ENCODE measurements at regions not wholly inside any gene's neighbourhood (a gene's known extent, or its start where the extent isn't known, plus 50 kb on each side); places are given as distances from the start of the nearest gene placed in this dataset.
"Not testable (repeated sequence)": the region's sequence is repeated elsewhere in the genome, so short reads cannot be mapped to it uniquely, and the experiment has no call there.

- DNase-seq, result no peak
Measured at GRCh38 chr2:118443596-118443995, 355.3 kb downstream of the INSIG2 start.

- no peak for DNase-seq
Measured at GRCh38 chr2:118442996-118443553, 354.8 kb downstream of the INSIG2 start.

- no peak for DNase-seq
Measured at GRCh38 chr2:118442046-118442445, 353.8 kb downstream of the INSIG2 start.

- DNase-seq, result no peak
Measured at GRCh38 chr2:118440404-118441098, 352.3 kb downstream of the INSIG2 start.

- no peak for DNase-seq
Measured at GRCh38 chr2:118437501-118437900, 349.2 kb downstream of the INSIG2 start.

GRCh38 chr2:118431997-118432396, 343.7 kb downstream of the INSIG2 start:
- DNase-seq, result no peak

GRCh38 chr2:118431586-118431985, 343.3 kb downstream of the INSIG2 start:
- no peak for DNase-seq

- no peak for DNase-seq
Measured at GRCh38 chr2:118431165-118431517, 342.9 kb downstream of the INSIG2 start.

GRCh38 chr2:118430510-118431164, 342.4 kb downstream of the INSIG2 start:
- no peak for DNase-seq

- no peak for DNase-seq
Measured at GRCh38 chr2:118425191-118425590, 336.9 kb downstream of the INSIG2 start.

GRCh38 chr2:118423776-118424175, 335.5 kb downstream of the INSIG2 start:
- DNase-seq, result no peak

- DNase-seq, result no peak
Measured at GRCh38 chr2:118421648-118422047, 333.4 kb downstream of the INSIG2 start.

- DNase-seq, result no peak
Measured at GRCh38 chr2:118417406-118418120, 329.3 kb downstream of the INSIG2 start.

- DNase-seq, result not testable (repeated sequence)
Measured at GRCh38 chr2:118415186-118415585, 326.9 kb downstream of the INSIG2 start.

GRCh38 chr2:118403658-118404451, 315.6 kb downstream of the INSIG2 start:
- no peak for DNase-seq

GRCh38 chr2:118388771-118389170, 300.5 kb downstream of the INSIG2 start:
- DNase-seq, result no peak

GRCh38 chr2:118387509-118387908, 299.2 kb downstream of the INSIG2 start:
- no peak for DNase-seq

GRCh38 chr2:118386641-118387302, 298.5 kb downstream of the INSIG2 start:
- DNase-seq, result no peak

- no peak for DNase-seq
Measured at GRCh38 chr2:118380915-118381653, 292.8 kb downstream of the INSIG2 start.

GRCh38 chr2:118375907-118376485, 287.7 kb downstream of the INSIG2 start:
- DNase-seq, result no peak
